ENCODE measurements at regions not wholly inside any gene's neighbourhood (a gene's known extent, or its start where the extent isn't known, plus 50 kb on each side); places are given as distances from the start of the nearest gene placed in this dataset.

DNA sequence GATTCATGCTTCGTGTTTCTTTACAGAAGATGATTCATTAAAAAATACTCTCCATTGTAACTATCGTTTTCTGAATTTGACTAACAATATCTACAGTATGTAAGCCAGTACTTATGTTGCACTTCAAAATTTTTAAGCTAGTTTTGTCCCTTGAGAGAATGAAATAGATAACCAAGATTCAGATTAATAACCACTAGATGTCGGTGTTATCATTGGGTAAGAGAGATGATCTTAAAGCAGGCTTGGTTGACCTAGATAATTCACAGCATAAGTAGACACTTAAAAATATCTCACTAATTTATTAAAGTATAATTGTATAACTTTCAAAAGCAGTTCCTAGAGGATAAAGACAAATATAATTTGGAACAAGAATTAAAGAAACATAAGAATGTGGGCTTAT is 430.9 kb downstream of the C4orf33 start:
- intact Hi-C loops (cut with DNase I): loop anchor here in 1 of 3 donors (10.0 kb wide), 1 partner anchor 128 kb away; no protein-coding TSS in a partner anchor
- no peaks in the 10 kb centered on the region for H3K36me3 ChIP-seq
- no peaks in the 10 kb centered on the region for H3K27me3 ChIP-seq
- WGBS, 2 donors: 34 to 47% methylated on average over 3 of the region's 3 CpGs
- peak; percentile 83 for FAIRE-seq
- TF ChIP-seq, protein P1, sequence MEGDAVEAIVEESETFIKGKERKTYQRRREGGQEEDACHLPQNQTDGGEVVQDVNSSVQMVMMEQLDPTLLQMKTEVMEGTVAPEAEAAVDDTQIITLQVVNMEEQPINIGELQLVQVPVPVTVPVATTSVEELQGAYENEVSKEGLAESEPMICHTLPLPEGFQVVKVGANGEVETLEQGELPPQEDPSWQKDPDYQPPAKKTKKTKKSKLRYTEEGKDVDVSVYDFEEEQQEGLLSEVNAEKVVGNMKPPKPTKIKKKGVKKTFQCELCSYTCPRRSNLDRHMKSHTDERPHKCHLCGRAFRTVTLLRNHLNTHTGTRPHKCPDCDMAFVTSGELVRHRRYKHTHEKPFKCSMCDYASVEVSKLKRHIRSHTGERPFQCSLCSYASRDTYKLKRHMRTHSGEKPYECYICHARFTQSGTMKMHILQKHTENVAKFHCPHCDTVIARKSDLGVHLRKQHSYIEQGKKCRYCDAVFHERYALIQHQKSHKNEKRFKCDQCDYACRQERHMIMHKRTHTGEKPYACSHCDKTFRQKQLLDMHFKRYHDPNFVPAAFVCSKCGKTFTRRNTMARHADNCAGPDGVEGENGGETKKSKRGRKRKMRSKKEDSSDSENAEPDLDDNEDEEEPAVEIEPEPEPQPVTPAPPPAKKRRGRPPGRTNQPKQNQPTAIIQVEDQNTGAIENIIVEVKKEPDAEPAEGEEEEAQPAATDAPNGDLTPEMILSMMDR (IDR thresholded peaks at IDR 0.05): peak in 1 of 4 donors; percentile 14
- ATAC-seq: peak in 2 of 4 donors; percentile 38 to 48
- H3K4me1 ChIP-seq: no peaks in the 10 kb centered on the region
- no peaks in the 10 kb centered on the region for H3K9me3 ChIP-seq
- H3K4me3 ChIP-seq: no peak overlapping the region
- no peak for DNase-seq
- H3K27ac ChIP-seq: no peak overlapping the region

DNA sequence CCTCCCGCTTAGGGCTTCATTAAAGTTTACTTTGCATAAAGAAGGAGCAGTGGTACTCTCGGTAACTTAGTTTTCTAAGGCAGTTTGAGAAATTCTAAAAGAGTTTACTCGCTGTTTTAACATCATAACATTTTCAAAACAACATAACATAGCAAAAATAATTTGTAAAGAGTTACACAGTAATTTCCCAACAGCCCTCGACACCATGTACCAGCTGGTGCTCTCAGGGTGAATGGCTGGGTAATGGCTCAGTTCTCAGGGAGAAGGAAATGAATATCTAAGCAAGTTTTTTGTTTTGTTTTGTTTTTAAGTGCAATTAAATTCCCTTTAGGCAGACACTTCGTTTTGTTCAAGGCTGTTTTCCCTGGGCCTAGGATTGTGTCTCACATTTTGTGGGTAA is 435.3 kb downstream of the C4orf33 start:
- ATAC-seq (no peak), FAIRE-seq (no peak)

DNA sequence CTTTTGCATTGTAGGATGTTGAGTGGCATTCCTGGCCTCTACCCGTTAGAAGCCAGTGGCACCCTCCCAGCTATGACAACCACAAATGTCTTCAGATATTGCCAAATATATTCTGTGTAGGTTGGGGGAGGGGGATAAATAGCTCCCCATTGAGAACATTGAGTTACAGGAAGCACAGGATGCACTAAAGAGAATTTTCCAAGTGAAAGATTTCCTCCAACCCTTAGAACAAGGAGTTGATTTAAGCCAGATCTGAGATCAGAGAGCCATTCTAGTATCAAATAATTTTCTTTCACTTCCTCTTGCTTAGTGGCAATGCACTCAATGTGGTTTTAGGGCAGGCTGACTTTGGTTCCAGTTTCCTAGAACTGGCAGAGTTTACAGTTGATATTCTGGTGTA is 436.6 kb downstream of the C4orf33 start:
- ATAC-seq (no peak), FAIRE-seq (no peak), DNase-seq (no peak)
- Histone ChIP-seq H3K27me3 (no peaks in the 10 kb centered on the region), H3K36me3 (no peaks in the 10 kb centered on the region), H3K27ac (no peak overlapping the region), H3K4me1 (no peaks in the 10 kb centered on the region), H3K9me3 (no peaks in the 10 kb centered on the region), H3K4me3 (no peak overlapping the region)
- TF ChIP-seq, protein P1 (IDR thresholded peaks at IDR 0.05): no peak
- intact Hi-C loops (cut with DNase I): no loop called here
- 52 to 75% methylated on average over 1 of the region's 1 CpG for WGBS, 2 donors

More for the DNA sequence above, 435.3 kb downstream of the C4orf33 start:
- DNase-seq: no peak
- Histone ChIP-seq H3K9me3 (no peaks in the 10 kb centered on the region), H3K4me3 (no peak overlapping the region), H3K36me3 (no peaks in the 10 kb centered on the region), H3K27me3 (no peaks in the 10 kb centered on the region), H3K27ac (no peak overlapping the region), H3K4me1 (no peaks in the 10 kb centered on the region)
- TF ChIP-seq, protein P1 (IDR thresholded peaks at IDR 0.05): no peak
- 74 to 79% methylated on average over 5 of the region's 5 CpGs for WGBS, 2 donors
- intact Hi-C loops (cut with DNase I): no loop called here

DNA sequence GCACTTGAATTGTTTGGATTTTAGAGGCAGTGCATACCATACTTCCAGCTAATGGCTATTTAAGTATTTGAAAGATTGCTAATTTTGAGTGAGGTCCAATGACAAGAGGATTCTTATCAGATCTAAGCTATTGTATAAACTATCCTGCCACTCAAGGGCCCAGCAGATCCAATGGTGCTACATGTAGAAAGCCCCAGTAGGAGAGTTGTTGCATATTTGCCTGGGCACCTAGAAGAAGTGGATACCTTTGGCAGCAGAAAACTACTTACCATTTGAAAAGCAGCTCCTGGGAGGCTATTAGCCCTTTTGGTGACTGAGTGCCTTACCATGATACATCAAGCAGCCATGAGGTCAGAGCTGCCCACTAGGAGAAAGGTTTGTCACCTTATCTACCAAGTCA is 447.3 kb downstream of the C4orf33 start:
- intact Hi-C loops (cut with DNase I): no loop called here
- TF ChIP-seq, protein P1 (IDR thresholded peaks at IDR 0.05): no peak
- no peaks in the 10 kb centered on the region for H3K36me3 ChIP-seq
- ATAC-seq (no peak), FAIRE-seq (no peak), DNase-seq (no peak)
- peaks cover 0 to 4% (median 3%) of the 10 kb centered on the region in 3 donors for H3K4me1 ChIP-seq
- no peaks in the 10 kb centered on the region for H3K9me3 ChIP-seq
- no peaks in the 10 kb centered on the region for H3K27me3 ChIP-seq
- H3K27ac ChIP-seq: no peak overlapping the region
- H3K4me3 ChIP-seq: no peak overlapping the region

DNA sequence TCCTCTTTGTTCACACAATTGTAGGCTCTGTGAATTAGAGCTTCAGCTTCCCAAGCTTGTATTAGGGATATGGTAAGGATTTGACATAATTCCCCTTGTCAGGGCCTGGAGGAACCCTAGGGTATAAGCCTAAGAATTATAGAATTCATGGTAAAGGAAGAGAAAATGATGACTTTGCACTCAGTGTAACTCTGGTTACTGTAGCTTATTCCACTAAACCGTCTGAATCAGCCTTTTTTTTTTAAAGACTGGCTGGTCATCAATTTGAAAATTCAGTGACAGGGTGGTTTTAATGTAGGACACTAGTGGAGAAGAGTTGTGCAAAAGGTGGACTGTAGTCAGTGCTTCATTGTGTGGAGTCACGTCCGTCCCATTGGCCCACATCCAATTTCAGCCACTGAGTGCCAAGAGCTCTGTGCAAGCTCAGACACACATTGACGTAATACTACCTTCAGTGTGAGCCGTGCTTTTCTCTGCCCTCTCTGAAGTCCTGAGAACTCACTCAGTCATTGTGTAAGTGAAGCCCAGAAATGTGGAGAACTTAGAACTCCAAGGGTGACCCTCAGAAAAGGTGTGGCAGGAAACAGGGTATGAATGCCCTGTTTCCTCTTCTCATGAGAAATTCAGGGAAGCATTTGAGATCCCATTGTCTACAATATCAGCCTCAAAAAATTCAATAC is 449.8 kb downstream of the C4orf33 start:
- H3K36me3 ChIP-seq: no peaks in the 10 kb centered on the region
- ATAC-seq (peak; percentile 78 to 95 (median 90)), FAIRE-seq (no peak), DNase-seq (peak; percentile 58 to 73 (median 64))
- H3K4me3 ChIP-seq: no peak overlapping the region
- TF ChIP-seq, protein P1 (IDR thresholded peaks at IDR 0.05): no peak
- no peaks in the 10 kb centered on the region for H3K27me3 ChIP-seq
- H3K4me1 ChIP-seq: peaks cover 0 to 4% (median 3%) of the 10 kb centered on the region in 3 donors
- intact Hi-C loops (cut with DNase I): no loop called here
- 9 to 11% methylated on average over 5 of the region's 5 CpGs for WGBS, 2 donors
- H3K9me3 ChIP-seq: no peaks in the 10 kb centered on the region
- peak overlapping the region in 2 of 4 donors; percentile 12 to 34 for H3K27ac ChIP-seq

Data from pancreas (tissue), 10 donors.